B cell (primary cell): ENCODE measurements at regions not wholly inside any gene's neighbourhood (a gene's known extent, or its start where the extent isn't known, plus 50 kb on each side); places are given as distances from the start of the nearest gene placed in this dataset.

Experiments
- EZH2 ChIP-seq: IDR thresholded peaks from 2 replicates; pipeline ENCODE4 v1.6.1; 2012; ENCODE audit warnings: borderline replicate concordance, low read depth, mild to moderate bottlenecking, moderate library complexity, low read length; ENCODE audit not compliant: insufficient read depth, poor library complexity, severe bottlenecking
- TF ChIP-seq, protein P1 (sequence below): fragments of 200-600 bp; IDR thresholded peaks from one replicate; pipeline ENCODE4 v1.8.0; 2022; ENCODE audit warnings: antibody characterized with exemption, mild to moderate bottlenecking

DNA sequence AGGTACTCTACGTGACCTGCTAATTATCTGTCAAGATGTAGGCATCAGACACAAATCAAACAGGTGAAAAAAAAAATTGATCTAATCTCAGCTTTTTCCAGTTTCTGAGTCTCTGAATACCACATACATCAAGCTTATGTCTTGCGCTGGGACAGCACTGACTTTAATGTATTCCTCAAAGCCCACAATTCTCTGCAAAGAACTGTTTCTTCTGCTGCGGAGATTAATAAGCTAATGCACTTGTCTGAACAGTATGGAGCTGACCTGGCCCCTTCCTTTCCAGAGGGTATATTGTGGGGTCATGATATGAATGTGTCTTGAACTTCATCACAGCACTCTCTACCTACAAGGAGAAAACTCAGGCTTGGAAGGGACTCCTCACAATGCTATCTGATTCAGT, 87.8 kb downstream of the FOXB1 start:
- TF ChIP-seq EZH2 = no peak
- TF ChIP-seq, protein P1, sequence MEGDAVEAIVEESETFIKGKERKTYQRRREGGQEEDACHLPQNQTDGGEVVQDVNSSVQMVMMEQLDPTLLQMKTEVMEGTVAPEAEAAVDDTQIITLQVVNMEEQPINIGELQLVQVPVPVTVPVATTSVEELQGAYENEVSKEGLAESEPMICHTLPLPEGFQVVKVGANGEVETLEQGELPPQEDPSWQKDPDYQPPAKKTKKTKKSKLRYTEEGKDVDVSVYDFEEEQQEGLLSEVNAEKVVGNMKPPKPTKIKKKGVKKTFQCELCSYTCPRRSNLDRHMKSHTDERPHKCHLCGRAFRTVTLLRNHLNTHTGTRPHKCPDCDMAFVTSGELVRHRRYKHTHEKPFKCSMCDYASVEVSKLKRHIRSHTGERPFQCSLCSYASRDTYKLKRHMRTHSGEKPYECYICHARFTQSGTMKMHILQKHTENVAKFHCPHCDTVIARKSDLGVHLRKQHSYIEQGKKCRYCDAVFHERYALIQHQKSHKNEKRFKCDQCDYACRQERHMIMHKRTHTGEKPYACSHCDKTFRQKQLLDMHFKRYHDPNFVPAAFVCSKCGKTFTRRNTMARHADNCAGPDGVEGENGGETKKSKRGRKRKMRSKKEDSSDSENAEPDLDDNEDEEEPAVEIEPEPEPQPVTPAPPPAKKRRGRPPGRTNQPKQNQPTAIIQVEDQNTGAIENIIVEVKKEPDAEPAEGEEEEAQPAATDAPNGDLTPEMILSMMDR = no peak
